OCI-M1 (cell line): ENCODE measurements at regions not wholly inside any gene's neighbourhood (a gene's known extent, or its start where the extent isn't known, plus 50 kb on each side); places are given as distances from the start of the nearest gene placed in this dataset.

Source experiments
- DNase-seq: peaks from one replicate; lab custom pipeline; 2025; lab: John Stamatoyannopoulos, UW

DNA sequence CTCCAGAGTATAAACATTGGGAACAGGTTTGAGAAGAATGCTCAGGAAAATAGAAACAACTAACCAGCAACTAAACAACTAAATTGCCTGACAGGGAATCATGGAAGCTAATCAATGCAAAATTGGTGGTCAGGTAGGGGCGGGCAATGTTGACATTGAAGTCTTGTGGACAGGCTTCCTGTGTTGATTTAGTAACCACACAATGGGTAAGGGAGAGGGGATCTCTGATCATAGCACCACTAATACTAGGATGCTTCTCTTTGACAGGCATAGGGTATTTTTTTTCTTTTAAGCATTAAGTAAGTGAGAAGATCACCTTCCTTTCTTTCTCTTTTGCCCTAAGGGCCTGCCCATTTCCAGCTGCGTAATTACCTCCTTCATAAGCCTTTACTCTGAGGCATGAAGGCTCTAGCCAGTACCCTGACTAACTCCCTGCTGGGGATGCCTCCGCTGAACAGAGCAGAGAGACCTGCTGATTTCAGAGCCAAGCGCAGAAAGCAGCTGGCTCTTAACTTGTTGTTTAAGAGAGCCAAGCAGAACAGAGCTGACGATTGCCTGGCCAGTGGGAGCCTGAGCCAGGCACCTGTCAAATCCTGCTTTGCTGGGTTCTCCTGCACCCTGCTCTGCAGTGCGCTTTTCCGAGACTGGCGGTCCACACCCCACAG lies 118.7 kb downstream of the BMP2 start:
- no peak for DNase-seq

DNA sequence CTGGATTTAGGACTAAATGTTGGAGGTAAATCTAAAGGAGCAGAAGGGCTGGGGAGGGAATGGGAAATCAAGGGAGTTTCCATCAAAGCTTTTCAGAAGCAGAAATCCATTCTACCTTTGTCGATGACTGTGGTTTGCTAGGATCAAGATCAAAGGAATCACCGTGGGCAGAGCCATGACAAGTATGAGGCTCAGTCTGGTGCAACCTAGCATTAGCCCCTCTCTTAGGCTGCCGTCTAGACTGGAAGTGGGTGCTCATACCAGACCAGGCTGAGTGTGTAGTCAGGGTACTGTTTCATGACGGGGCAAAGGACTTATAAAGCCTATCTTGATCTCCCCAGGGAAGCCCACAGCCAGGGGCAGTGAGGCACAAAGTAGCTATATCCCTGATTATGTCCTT lies 120.5 kb downstream of the BMP2 start:
- DNase-seq, result no peak

DNA sequence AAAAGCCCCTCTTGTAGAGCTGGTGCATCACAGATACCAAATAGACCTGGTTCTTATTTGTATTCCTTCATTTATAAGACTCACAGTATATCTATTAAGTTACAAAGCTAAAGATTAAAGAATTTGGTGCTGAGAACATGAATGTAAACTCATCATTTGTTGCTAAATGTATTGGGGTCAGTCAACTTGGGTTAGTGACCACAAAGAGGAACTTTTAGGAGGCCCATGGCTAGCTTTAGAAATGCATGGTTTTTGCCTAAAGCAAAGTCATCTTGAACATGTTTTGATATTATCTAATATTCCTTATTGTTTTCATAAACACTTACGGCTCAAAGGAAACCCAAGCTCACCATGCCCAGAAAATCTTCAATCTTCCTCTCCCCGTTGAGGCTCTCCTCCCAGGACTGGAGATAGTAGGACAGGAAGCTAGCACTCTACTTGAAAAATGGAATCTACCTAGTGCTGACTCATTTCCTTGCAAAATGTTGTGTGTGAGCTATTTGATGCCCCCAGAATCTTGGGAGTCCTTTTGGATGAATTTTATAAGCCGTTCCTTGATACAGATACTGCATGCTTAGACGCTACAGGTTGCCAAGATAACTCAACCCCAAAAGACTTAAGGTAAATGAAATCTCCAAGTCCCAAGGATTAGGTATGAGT lies 121.4 kb downstream of the BMP2 start:
- DNase-seq, result peak; percentile 7

DNA sequence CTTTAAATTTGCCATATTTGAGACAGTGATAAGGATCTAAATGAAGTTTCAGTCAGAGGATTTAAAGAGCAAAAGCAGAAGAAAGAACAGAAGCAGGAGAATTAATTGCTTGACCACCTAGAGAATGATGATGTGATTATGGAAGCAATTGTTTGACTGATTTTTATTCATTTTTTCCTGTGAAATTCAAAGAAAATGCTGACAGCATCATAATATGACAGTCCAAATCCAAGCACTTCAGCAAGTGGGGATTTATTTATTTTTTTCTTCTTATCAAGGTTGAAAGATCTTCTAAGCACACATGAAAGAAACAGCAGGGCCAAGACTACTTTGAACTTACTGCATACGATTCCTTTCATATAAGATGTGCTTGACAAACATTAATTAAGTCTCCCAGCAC lies 125.2 kb downstream of the BMP2 start:
- DNase-seq, result no peak

DNA sequence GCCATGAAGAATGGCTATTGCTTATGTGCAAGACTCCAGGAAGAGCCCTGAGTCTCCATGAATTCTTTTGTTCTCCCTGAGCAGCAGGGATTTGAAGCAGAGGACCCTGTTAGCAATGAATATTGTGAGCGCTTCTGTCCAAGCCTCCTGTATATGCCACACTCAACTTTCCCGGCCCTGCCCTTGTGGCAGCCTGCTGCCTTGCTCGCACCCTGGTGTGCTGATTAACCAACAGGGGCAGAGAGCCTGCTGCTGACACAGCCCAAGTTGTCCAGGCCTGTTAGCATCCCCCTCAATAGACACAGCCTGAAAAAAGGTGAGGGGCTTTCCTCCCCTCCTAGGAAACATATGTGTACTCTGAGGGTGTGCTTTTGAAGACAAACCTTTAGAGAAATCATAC lies 131.4 kb downstream of the BMP2 start:
- no peak for DNase-seq

DNA sequence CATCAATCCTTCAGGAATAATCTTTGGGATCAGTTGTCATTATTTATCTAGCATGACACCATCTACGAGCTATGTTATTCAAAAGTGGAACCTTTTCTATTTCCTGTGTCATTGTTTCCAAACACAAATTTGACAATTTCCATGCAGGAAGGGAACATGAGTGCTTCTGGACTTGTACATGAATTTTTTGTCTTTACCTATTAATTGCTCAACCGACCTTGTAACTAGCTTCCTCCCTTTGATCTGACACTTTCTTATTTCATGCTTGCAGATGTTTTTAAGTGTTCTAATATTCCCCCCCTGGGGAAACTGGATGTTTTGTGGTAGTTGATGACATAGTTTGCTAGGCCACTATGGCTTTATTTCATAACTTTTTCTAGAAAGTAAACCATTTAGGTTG lies 139.4 kb downstream of the BMP2 start:
- DNase-seq, result no peak

DNA sequence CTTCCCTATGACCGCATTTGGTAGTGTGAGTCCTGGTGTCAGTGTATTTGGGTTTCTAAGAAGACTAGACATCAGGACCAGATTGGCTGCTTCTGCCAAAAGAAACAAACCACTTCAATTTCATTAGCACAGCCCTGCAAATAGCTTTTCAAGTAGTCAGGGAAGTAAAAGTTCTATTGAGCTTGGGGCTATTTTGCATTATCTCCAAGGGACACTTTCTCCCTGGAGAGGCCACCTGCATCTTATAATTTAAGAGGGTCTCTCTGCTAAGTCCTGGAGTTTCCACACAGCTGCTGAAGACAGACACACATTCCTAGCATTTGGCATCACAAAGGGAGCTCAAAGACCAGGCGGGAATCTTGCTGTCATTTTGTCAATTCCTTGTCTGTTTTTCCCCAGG lies 141.2 kb downstream of the BMP2 start:
- no peak for DNase-seq

DNA sequence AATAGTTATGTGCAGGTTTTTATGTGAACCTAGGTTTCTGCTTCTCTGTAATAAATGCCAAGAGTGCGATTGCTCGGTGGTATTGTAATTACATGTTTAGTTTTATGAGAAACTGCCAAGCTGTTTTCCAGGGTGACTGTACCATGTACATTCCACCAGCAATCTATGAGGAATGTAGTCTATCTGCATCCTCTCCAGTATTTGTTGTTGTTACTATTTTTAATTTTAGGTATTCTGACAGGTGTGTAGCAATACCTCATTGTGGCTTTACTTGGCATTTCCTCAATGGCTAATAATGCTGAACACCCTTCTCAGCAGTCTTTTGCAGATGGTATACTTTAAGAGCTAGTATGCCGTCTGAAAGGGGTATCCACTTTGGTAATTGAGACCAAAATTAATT lies 142.1 kb downstream of the BMP2 start:
- no peak for DNase-seq

DNA sequence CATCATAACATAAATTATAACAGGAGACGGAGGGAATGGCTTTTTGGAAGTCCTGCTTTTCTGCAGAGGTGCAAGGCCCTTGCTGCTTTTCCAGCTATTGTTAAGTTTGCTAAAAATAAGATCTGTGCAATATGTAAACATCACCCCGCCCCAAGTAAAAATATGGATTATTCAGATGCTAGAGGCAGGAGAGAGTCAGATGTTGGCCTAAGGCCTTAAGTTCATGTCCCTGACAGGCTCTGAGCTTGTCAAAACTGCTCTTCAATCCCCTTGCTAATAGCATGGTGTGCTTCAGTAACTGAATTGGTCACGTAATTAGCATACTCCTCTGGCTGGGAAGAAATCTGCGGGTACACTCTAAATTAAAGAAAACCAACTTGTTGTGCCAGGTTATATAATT lies 147.5 kb downstream of the BMP2 start:
- no peak for DNase-seq

DNA sequence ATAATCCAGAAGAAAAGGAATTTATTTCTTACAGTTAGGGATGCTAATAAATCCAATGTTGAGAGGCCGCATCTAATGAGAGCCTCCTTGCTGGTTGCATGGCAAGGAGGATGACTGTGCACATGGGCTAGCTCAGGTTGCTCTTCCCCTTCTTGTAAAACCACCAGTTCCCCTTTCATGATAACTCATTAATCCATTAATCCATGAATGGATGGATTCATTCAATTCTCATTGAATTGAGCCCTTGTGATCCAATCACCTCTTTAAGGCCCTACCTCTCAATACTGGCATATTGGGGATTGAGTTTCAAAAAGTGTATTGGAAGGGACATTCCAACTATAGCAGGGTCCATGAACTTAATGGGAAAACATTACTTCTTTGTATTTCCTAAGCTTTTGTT lies 149.5 kb downstream of the BMP2 start:
- DNase-seq, result no peak

DNA sequence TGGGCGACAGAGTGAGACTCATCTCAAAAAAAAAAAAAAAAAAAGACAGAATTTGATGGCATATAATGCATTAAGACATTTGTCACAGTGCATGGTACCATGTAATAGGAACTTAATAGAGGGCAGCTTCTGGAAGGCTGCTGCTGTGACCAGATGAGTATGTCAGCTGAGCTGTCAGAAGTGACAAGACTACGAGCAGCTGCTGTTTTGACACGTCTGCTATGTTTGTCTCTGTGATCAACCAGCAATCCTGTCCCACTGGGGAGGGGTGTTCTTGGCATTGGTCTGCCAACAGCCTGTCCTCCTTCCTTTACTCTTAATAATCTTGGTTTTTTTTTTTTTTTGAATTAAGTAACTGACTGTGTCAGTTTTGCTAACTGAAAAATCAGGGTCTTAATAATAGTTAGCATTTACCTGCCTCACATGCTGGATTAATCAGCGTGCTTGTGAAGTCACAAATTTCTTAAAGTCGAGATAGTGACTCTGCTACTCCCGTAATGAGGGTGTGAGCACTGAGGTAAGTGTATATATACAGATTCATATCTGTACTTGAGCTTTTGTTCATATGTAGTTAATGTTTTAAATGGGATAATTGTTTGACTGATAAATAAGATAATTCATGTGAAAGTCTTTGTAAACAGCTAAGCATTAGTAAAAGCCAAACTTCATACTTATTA lies 152.4 kb downstream of the BMP2 start:
- no peak for DNase-seq

DNA sequence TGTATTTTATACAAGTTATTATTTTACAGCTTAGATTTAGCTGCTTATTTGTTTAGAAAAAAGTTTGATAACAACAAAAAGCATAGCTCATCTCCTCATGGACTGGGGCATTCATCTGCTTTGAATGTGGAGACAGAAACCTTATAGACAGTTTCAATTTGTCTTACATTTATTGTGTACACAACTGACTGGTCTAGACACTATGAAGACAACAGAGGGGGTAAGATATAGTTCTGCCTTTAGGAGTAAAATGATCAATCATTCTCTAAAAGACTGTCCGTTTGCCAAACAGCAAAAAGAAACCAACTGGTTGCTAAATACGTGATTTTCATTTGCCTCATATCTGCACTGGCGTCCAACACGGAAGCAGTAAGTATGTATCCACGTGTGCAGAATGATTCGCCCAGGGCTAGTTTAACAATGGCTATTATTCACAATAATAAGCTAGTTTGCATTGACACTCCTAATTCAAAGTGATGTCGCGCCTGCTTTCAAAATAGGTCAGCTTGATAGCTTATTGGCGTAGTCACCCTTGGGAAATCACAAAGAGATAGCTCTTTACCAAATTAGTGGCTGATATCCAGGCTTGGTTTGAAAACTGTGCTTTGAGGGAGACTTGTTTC lies 153.6 kb downstream of the BMP2 start:
- peak; percentile 35 for DNase-seq

DNA sequence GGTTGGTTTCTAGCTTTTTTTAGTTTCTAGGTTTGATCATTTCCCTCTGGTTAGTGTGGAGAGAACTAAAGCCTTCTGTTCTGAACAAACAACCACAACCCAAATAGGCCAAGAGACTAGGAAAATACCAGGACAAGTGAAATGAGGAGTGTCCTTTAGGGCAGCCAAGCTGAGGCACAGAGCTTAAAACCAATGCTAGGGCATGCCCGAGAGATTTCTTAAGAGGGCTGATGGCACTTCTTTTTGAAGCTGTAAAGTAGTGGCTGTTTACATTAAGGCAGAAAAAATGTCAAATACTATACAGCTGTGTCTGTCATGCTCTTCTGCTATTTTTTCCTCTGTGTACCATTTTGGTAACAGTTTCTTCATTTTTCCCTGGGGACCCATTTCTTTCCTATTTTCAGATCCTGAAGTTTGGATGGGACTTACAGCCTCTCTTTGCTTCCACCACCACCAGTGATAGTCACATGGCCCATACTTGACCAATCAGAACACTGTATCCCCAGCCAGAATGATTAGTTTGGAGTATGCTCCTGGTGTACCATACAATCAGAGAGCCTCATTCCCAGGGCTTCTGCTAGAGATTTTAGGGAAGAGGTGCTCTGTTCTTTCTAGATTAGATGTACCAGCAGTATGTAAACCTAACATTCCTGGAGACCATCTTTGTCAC lies 154.4 kb downstream of the BMP2 start:
- no peak for DNase-seq

DNA sequence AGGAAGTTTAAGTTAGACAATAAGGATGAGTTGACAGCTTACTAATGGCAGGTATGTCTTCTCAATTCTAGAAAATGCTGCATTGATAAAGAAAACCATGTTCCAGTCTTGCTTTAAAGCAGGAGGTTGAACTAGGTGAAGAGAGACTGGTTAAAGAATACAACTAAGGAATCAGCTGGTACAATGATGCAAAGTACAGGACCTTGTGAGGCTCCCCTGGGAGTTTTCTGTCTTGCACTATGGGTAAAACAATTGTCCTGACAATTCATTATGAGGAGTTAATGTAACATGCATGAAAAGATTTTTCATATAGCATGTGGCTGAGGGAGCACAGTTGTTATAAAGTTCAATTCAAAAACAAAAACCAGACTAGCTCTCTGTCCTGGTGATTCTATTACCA lies 157.2 kb downstream of the BMP2 start:
- DNase-seq, result no peak

DNA sequence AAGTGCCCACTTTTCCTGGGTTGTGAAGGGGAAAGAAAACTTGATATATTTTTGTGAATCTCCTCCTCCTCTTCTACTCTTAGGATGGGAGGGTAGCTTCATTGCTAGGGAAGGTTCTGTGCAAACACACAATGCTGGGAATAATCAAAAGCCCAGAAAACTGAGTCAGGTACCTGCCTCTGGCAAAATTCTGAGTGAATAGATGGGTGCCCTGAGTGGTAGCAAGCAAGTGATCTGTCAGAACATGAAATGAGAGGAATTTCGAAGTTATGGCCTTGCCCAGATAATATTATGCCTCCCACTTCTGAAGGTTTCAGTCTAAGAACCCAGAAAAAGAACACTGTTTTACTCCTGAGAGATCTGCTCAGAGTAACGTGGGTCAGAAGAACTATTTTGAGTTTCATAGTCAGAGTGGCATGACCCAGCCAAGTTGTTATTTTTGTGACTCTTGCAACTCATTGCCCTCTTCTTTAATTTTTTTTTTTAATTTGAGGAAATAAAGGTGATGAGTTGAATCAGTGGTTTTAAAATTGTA lies 158.3 kb downstream of the BMP2 start:
- DNase-seq, result no peak

DNA sequence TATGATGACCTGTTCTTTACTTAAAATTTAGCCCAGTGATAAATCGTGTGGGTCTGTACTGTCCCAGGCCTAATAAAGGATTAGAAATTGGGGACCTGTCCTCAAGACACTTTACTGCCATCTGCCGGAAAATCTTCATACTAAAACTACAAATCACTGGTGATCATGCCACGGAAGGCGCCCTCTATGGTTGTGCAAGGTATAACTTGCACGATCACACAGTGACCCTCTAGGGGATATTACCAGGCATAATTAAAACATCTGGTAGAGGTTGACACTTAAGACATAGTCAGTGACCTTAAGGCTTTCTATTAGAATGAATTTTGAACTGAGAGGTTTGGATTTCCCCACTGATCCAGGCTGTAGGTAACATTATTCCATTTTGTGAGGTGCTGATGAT lies 172.6 kb downstream of the BMP2 start:
- DNase-seq, result peak; percentile 79

DNA sequence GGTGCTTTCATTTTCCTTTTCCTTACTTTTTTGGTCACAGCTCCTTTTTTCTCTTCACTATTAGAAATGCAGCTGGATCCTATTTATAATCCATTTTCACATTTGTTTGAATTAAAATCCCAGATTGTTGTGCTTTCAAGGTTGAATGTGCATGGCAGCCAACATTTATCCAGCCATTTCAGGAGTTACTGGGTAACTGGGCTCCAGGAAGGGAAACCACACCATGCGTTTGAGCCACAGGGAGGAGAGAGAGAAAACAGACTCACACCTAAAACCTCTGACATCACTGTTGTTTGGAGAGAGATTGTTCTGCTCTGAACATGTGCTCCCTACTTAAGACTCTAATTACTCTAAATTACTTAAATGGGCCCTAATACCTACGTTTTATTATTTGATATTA lies 173.4 kb downstream of the BMP2 start:
- no peak for DNase-seq

DNA sequence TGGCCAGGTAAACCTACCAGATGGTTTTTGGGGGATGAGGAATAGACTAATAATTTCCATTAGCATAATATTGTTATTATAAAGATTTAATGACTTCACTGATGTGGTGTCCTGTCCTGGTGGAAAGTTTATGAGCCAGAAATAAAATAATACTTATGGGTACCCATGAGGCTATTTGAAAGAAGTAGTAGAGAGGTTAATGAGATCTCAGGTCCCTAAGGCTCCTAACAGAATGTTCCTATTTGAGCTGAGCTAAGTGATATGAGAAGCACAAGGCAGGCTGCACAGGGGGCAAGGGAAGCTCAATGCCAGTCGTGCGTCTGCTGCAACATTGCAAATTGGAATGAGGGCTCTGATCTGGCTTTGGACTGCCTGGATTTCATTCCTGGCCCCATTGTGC lies 174.1 kb downstream of the BMP2 start:
- no peak for DNase-seq

DNA sequence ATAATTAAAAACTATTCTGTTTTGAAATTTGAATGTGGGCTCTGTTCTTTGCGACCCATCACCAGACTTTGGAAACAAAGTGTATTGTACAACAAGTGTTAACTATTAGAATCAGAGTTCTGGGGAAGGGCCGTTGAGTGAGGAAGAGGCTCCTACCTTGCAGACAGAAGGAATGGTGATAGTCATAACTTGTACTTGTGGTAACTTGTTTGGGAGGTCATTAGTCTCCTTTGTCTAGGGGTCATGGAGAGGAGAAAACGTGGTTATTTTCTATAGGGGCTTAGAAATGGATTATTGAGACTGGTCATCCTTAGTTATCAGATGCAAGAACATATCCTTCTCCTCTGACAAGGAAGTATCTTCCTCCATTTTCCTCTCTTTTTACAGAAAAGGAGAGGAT lies 174.8 kb downstream of the BMP2 start:
- DNase-seq, result no peak

DNA sequence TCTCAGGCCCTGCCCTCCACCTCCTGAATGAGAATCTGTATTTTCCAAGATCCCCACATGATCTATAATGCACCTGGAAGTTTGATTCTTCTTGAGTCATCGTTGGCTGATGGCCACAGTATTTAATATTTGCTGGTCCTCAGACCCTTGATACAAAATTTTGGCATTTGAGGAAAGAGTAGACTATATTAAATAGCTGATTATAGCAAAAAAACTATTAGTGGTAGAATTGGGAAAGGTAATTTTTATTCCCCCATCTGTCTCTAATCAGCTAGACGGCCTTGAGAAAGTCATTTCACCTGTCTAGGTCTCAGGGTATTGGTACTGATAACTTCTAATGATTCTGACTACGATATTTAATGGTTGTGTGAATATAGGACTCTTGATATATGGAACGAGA lies 176.8 kb downstream of the BMP2 start:
- no peak for DNase-seq

DNA sequence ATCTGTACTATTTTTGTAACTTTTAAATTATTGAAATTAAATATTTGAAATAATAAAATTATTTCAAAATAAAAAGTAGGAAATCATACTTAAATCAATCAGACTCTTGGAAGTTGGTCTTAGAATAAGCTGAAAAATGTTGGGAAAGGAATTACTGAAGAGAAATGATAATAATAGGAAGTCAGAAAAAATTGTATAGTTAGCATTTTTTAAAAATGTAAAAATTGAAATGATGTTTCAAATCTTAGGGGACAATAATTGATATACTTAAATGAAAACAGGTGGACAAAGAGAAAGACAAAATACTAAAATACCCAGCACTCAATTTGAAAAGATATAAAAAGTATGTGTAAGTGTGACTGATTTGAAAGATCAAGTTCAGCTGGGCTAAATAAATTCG lies 186.1 kb downstream of the BMP2 start:
- no peak for DNase-seq

DNA sequence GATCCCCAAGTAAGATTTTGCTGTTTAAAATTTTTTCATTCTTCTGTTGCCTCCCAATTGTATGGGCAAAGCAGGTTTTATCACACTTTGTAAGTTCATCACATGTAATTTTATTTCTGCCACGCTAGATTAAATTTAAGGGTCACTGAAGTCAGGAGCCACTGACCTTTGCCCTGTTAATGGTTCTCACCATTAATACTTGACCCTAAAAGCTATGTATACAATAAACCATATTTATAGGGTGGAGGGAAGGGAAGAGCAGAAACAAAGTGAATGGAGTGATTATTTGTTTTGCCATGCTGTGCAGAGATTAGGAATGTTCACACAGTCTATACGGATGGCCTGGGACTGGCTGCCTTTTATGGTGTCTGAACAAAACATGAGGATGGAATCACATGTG lies 186.7 kb downstream of the BMP2 start:
- DNase-seq, result no peak
